ENCODE measurements at regions not wholly inside any gene's neighbourhood (a gene's known extent, or its start where the extent isn't known, plus 50 kb on each side); places are given as distances from the start of the nearest gene placed in this dataset.
"Not testable (repeated sequence)": the region's sequence is repeated elsewhere in the genome, so short reads cannot be mapped to it uniquely, and the experiment has no call there.

DNA sequence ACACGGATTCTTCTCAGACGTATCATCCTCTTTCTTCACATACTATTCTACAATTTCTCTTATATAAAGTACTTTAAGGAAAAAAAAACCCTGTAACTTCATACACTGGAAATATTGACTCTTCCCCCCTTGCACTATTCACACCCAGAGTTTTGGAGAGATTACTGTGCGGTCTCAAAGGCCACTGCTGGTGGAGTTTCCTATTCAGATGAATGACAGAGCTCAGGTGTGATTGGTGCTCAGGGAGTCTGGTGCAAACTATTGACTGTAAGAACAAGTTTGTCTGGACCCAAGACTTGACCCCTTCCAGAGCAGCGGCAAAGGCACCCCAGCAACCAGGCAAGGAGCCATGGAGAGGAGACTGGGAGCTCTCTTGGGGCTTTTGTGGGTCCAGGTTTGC is 187.5 kb upstream of the OR4E1 start:
- TF ChIP-seq EP300 (IDR thresholded peaks at IDR 0.05; ENCODE audit: low read depth), result no peak
- TF ChIP-seq POLR2AphosphoS5 (IDR thresholded peaks at IDR 0.05), result no peak
- TF ChIP-seq, protein P1, sequence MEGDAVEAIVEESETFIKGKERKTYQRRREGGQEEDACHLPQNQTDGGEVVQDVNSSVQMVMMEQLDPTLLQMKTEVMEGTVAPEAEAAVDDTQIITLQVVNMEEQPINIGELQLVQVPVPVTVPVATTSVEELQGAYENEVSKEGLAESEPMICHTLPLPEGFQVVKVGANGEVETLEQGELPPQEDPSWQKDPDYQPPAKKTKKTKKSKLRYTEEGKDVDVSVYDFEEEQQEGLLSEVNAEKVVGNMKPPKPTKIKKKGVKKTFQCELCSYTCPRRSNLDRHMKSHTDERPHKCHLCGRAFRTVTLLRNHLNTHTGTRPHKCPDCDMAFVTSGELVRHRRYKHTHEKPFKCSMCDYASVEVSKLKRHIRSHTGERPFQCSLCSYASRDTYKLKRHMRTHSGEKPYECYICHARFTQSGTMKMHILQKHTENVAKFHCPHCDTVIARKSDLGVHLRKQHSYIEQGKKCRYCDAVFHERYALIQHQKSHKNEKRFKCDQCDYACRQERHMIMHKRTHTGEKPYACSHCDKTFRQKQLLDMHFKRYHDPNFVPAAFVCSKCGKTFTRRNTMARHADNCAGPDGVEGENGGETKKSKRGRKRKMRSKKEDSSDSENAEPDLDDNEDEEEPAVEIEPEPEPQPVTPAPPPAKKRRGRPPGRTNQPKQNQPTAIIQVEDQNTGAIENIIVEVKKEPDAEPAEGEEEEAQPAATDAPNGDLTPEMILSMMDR (IDR thresholded peaks at IDR 0.05), result no peak
- no peak for TF ChIP-seq POLR2A (IDR thresholded peaks at IDR 0.05)
- intact Hi-C loops (cut with DNase I; ENCODE audit: low total_unique reads), result no loop called here
- no peak for DNase-seq
- Histone ChIP-seq H3K27me3 (peaks cover 4% of the 10 kb centered on the region), H3K4me1 (no peaks in the 10 kb centered on the region), H3K9me3 (no peaks in the 10 kb centered on the region), H3K36me3 (no peaks in the 10 kb centered on the region), H3K27ac (no peak overlapping the region), H3K4me3 (no peak overlapping the region)
- in situ Hi-C loops (cut with MboI; ENCODE audit: low pct_ligation_motif_present in 1 of 4, low pct_unique_long_range_greater_than_20kb in 1 of 4, low sequenced_read_pairs in 3 of 4), result no loop called here
- 54 to 78% methylated on average over 3 to 4 of the region's 4 CpGs for WGBS, 2 donors (ENCODE audit: low coverage in 1 of 2)

DNA sequence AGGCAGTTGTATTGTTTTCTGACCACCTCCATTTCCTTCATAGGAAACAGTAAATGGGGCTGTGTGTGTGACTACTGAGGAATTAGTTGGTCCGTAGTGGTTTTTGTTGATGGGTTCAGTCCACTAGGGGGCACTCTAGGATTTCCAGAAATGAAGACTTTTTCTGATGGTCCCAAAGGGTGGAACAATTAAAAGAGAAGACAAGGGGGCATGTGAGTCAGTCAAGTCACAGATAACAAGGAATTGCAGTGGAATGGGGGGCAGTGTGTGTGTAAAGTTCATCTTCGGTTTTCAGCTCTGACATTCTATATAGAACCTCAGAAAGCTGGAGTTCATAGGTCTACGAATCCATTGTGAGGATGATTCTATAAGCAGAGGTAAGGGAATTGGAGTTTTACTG is 186.6 kb upstream of the OR4E1 start:
- 64 to 72% methylated on average over 3 of the region's 3 CpGs for WGBS, 2 donors (ENCODE audit: low coverage in 1 of 2)

DNA sequence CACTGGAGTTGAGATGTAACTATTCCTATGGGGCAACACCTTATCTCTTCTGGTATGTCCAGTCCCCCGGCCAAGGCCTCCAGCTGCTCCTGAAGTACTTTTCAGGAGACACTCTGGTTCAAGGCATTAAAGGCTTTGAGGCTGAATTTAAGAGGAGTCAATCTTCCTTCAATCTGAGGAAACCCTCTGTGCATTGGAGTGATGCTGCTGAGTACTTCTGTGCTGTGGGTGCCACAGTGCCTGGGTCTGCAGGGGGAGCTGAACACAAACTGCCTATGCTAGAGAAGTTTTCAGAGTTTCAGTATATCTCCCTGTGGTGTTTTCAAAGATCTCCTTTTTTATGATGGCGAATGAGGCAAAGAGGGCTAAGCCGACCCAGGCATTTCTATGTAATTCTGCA is 179.2 kb upstream of the OR4E1 start:
- Histone ChIP-seq H3K4me3 (no peak overlapping the region), H3K27ac (no peak overlapping the region), H3K27me3 (no peaks in the 10 kb centered on the region), H3K36me3 (no peaks in the 10 kb centered on the region), H3K9me3 (no peaks in the 10 kb centered on the region), H3K4me1 (no peaks in the 10 kb centered on the region)
- in situ Hi-C loops (cut with MboI; ENCODE audit: low pct_ligation_motif_present in 1 of 4, low pct_unique_long_range_greater_than_20kb in 1 of 4, low sequenced_read_pairs in 3 of 4), result no loop called here
- DNase-seq, result no peak
- intact Hi-C loops (cut with DNase I; ENCODE audit: low total_unique reads), result no loop called here
- 78% methylated on average over 3 of the region's 3 CpGs; no CpG with 5 or more reads in 1 of the 2 donors for WGBS, 2 donors (ENCODE audit: low coverage in 1 of 2)
- TF ChIP-seq EP300 (IDR thresholded peaks at IDR 0.05; ENCODE audit: low read depth), result no peak
- no peak for TF ChIP-seq POLR2A (IDR thresholded peaks at IDR 0.05)
- no peak for TF ChIP-seq POLR2AphosphoS5 (IDR thresholded peaks at IDR 0.05)
- TF ChIP-seq, protein P1 (IDR thresholded peaks at IDR 0.05), result no peak

More for the DNA sequence above, 186.6 kb upstream of the OR4E1 start:
- TF ChIP-seq POLR2A (IDR thresholded peaks at IDR 0.05), result no peak
- TF ChIP-seq, protein P1 (IDR thresholded peaks at IDR 0.05), result peak in 2 of 5 experiments; percentile 25 to 35
- H3K4me1 ChIP-seq, result no peaks in the 10 kb centered on the region
- intact Hi-C loops (cut with DNase I; ENCODE audit: low total_unique reads) (no loop called here), in situ Hi-C loops (cut with MboI; ENCODE audit: low pct_ligation_motif_present in 1 of 4, low pct_unique_long_range_greater_than_20kb in 1 of 4, low sequenced_read_pairs in 3 of 4) (no loop called here)
- H3K27ac ChIP-seq, result no peak overlapping the region
- DNase-seq, result no peak
- H3K9me3 ChIP-seq, result no peaks in the 10 kb centered on the region
- H3K4me3 ChIP-seq, result no peak overlapping the region
- H3K27me3 ChIP-seq, result peaks cover 4% of the 10 kb centered on the region
- no peaks in the 10 kb centered on the region for H3K36me3 ChIP-seq

- no peaks in the 10 kb centered on the region for H3K9me3 ChIP-seq
- H3K27me3 ChIP-seq, result no peaks in the 10 kb centered on the region
- H3K4me3 ChIP-seq, result no peak overlapping the region
- in situ Hi-C loops (cut with MboI; ENCODE audit: low pct_ligation_motif_present in 1 of 4, low pct_unique_long_range_greater_than_20kb in 1 of 4, low sequenced_read_pairs in 3 of 4) (no loop called here), intact Hi-C loops (cut with DNase I; ENCODE audit: low total_unique reads) (no loop called here)
- no peak overlapping the region for H3K27ac ChIP-seq
- WGBS, 2 donors (ENCODE audit: low coverage in 1 of 2), result 24 to 27% methylated on average over 3 to 4 of the region's 4 CpGs
- DNase-seq, result peak; percentile 48
- no peaks in the 10 kb centered on the region for H3K4me1 ChIP-seq
- TF ChIP-seq, protein P1 (IDR thresholded peaks at IDR 0.05), result peak; percentile 21 to 65 (median 55)
- no peak for TF ChIP-seq EP300 (IDR thresholded peaks at IDR 0.05; ENCODE audit: low read depth)
- TF ChIP-seq POLR2A (IDR thresholded peaks at IDR 0.05), result no peak
- no peak for TF ChIP-seq POLR2AphosphoS5 (IDR thresholded peaks at IDR 0.05)
- no peaks in the 10 kb centered on the region for H3K36me3 ChIP-seq
These were observed 178.5 kb upstream of the OR4E1 start for GRCh38 chr14:21852061-21852664.

DNA sequence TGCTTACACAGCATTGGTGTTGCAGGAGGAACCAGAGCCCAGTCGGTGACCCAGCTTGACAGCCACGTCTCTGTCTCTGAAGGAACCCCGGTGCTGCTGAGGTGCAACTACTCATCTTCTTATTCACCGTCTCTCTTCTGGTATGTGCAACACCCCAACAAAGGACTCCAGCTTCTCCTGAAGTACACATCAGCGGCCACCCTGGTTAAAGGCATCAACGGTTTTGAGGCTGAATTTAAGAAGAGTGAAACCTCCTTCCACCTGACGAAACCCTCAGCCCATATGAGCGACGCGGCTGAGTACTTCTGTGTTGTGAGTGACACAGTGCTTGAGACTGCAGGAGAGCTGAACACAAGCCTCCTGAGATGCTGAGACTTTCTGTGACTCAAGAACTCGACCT is 173.3 kb upstream of the OR4E1 start:
- 20 to 61% methylated on average over 3 to 11 of the region's 11 CpGs for WGBS, 2 donors (ENCODE audit: low coverage in 1 of 2)
- H3K4me1 ChIP-seq; H3K36me3 ChIP-seq; H3K27me3 ChIP-seq; H3K9me3 ChIP-seq; H3K27ac ChIP-seq; DNase-seq; H3K4me3 ChIP-seq; intact Hi-C loops (cut with DNase I; ENCODE audit: low total_unique reads); in situ Hi-C loops (cut with MboI; ENCODE audit: low pct_ligation_motif_present in 1 of 4, low pct_unique_long_range_greater_than_20kb in 1 of 4, low sequenced_read_pairs in 3 of 4): not testable (repeated sequence)
